H1 (cell line): ENCODE measurements at regions not wholly inside any gene's neighbourhood (a gene's known extent, or its start where the extent isn't known, plus 50 kb on each side); places are given as distances from the start of the nearest gene placed in this dataset.

ENCODE experiments used
- CBX8 ChIP-seq: fragments of 300-800, 300-1000 bp; sonication (generic); IDR thresholded peaks from 2 replicates; pipeline ENCODE4 v1.7.1; 2016; ENCODE audit warnings: low read depth, low read length, borderline replicate concordance
- EGR1 ChIP-seq: IDR thresholded peaks from 2 replicates; pipeline ENCODE4 v1.6.1; 2011; ENCODE audit warnings: low read depth, low read length, borderline replicate concordance
- EP300 ChIP-seq, 2 experiments: IDR thresholded peaks; 1 replicate in 1 of 2; 2 replicates in 1 of 2; pipeline ENCODE4 v1.6.1; 2011 to 2012; ENCODE audit warnings: low read depth in 2 of 2, low read length in 2 of 2, mild to moderate bottlenecking in 2 of 2, borderline replicate concordance in 1 of 2, inconsistent platforms in 1 of 2, moderate library complexity in 1 of 2
- JUND ChIP-seq: IDR thresholded peaks from 2 replicates; pipeline ENCODE4 v1.6.1; 2011; ENCODE audit warnings: mild to moderate bottlenecking, improper control_type of control experiment, low read length
- POLR2AphosphoS5 ChIP-seq: IDR thresholded peaks from 2 replicates; pipeline ENCODE4 v1.6.1; 2011; ENCODE audit warnings: low read depth, low read length
- RAD21 ChIP-seq, 2 experiments: IDR thresholded peaks in 1 of 2; conservative IDR thresholded peaks in 1 of 2; 2 replicates each; pipeline ENCODE4 v1.6.1; 2011; ENCODE audit warnings: low read depth in 2 of 2, low read length in 2 of 2, improper control_type of control experiment in 1 of 2, inconsistent platforms in 1 of 2, mild to moderate bottlenecking in 1 of 2, moderate library complexity in 1 of 2
- RBBP5 ChIP-seq: IDR thresholded peaks from 2 replicates; pipeline ENCODE4 v1.7.1; 2012; ENCODE audit warnings: low read depth, mild to moderate bottlenecking, inconsistent platforms, low read length, moderate library complexity, borderline replicate concordance
- RNF2 ChIP-seq: fragments of 200-900, 300-1000 bp; sonication (generic); IDR thresholded peaks from 2 replicates; pipeline ENCODE4 v1.7.1; 2016; ENCODE audit warnings: borderline replicate concordance, low read depth, mild to moderate bottlenecking, antibody characterized with exemption, low read length; ENCODE audit not compliant: poor library complexity, severe bottlenecking; ENCODE audit errors: missing control alignments
- YY1 ChIP-seq: IDR thresholded peaks from 2 replicates; pipeline ENCODE4 v1.6.1; 2011; ENCODE audit warnings: low read depth, mild to moderate bottlenecking, low read length
- TF ChIP-seq, protein P1 (sequence below), 3 experiments: IDR thresholded peaks; 1 replicate in 2 of 3; 2 replicates in 1 of 3; pipeline versions ENCODE4 v1.5.1 to v1.6.1; 2011; ENCODE audit warnings: low read length in 3 of 3, mild to moderate bottlenecking in 3 of 3, inconsistent platforms in 2 of 3, low read depth in 1 of 3, moderate library complexity in 1 of 3; ENCODE audit not compliant: insufficient read depth in 1 of 3; ENCODE audit errors: control extremely low read depth in 1 of 3
- TF ChIP-seq, protein P2 (sequence below): fragments of 300-600 bp; sonication (generic); IDR thresholded peaks from 2 replicates; pipeline ENCODE4 v1.7.1; 2012; ENCODE audit warnings: low read length, moderate library complexity, mild to moderate bottlenecking, inconsistent platforms; ENCODE audit not compliant: insufficient replicate concordance

DNA sequence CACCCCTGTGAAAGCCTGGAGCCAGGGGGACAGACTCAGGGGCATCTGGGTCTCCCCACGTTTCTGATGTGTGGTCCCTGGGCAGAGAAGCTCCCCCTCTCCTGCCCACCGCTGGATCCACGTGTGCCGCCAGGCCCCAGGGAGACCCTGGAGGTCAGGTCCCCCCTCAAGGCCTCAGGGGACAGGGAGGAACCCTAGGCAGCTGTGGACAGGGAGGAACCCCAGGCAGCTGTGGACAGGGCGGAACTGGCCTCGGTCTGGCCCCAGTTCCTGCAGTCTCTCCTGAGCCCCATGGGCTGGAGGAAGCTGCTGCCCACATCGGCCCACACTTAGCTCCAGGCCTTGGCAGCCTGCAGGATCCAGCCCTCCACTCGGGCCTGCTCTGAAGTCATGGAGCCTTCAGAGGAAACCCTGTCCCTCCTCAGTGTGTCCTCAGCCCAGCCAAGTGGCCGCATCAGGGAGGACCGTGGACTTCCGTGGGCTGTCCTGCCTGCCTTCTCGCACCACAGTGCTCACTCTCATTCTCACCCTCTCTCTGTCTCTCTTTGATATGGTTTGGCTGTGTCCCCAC, 127.7 kb downstream of the BRD1 start:
- TF ChIP-seq YY1: no peak
- TF ChIP-seq, protein P1, sequence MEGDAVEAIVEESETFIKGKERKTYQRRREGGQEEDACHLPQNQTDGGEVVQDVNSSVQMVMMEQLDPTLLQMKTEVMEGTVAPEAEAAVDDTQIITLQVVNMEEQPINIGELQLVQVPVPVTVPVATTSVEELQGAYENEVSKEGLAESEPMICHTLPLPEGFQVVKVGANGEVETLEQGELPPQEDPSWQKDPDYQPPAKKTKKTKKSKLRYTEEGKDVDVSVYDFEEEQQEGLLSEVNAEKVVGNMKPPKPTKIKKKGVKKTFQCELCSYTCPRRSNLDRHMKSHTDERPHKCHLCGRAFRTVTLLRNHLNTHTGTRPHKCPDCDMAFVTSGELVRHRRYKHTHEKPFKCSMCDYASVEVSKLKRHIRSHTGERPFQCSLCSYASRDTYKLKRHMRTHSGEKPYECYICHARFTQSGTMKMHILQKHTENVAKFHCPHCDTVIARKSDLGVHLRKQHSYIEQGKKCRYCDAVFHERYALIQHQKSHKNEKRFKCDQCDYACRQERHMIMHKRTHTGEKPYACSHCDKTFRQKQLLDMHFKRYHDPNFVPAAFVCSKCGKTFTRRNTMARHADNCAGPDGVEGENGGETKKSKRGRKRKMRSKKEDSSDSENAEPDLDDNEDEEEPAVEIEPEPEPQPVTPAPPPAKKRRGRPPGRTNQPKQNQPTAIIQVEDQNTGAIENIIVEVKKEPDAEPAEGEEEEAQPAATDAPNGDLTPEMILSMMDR (IDR thresholded peaks at IDR 0.05; ENCODE audit: control extremely low read depth in 1 of 3, insufficient read depth in 1 of 3, low read depth in 1 of 3, low read length in 3 of 3): no peak
- TF ChIP-seq JUND: no peak
- TF ChIP-seq, protein P2, sequence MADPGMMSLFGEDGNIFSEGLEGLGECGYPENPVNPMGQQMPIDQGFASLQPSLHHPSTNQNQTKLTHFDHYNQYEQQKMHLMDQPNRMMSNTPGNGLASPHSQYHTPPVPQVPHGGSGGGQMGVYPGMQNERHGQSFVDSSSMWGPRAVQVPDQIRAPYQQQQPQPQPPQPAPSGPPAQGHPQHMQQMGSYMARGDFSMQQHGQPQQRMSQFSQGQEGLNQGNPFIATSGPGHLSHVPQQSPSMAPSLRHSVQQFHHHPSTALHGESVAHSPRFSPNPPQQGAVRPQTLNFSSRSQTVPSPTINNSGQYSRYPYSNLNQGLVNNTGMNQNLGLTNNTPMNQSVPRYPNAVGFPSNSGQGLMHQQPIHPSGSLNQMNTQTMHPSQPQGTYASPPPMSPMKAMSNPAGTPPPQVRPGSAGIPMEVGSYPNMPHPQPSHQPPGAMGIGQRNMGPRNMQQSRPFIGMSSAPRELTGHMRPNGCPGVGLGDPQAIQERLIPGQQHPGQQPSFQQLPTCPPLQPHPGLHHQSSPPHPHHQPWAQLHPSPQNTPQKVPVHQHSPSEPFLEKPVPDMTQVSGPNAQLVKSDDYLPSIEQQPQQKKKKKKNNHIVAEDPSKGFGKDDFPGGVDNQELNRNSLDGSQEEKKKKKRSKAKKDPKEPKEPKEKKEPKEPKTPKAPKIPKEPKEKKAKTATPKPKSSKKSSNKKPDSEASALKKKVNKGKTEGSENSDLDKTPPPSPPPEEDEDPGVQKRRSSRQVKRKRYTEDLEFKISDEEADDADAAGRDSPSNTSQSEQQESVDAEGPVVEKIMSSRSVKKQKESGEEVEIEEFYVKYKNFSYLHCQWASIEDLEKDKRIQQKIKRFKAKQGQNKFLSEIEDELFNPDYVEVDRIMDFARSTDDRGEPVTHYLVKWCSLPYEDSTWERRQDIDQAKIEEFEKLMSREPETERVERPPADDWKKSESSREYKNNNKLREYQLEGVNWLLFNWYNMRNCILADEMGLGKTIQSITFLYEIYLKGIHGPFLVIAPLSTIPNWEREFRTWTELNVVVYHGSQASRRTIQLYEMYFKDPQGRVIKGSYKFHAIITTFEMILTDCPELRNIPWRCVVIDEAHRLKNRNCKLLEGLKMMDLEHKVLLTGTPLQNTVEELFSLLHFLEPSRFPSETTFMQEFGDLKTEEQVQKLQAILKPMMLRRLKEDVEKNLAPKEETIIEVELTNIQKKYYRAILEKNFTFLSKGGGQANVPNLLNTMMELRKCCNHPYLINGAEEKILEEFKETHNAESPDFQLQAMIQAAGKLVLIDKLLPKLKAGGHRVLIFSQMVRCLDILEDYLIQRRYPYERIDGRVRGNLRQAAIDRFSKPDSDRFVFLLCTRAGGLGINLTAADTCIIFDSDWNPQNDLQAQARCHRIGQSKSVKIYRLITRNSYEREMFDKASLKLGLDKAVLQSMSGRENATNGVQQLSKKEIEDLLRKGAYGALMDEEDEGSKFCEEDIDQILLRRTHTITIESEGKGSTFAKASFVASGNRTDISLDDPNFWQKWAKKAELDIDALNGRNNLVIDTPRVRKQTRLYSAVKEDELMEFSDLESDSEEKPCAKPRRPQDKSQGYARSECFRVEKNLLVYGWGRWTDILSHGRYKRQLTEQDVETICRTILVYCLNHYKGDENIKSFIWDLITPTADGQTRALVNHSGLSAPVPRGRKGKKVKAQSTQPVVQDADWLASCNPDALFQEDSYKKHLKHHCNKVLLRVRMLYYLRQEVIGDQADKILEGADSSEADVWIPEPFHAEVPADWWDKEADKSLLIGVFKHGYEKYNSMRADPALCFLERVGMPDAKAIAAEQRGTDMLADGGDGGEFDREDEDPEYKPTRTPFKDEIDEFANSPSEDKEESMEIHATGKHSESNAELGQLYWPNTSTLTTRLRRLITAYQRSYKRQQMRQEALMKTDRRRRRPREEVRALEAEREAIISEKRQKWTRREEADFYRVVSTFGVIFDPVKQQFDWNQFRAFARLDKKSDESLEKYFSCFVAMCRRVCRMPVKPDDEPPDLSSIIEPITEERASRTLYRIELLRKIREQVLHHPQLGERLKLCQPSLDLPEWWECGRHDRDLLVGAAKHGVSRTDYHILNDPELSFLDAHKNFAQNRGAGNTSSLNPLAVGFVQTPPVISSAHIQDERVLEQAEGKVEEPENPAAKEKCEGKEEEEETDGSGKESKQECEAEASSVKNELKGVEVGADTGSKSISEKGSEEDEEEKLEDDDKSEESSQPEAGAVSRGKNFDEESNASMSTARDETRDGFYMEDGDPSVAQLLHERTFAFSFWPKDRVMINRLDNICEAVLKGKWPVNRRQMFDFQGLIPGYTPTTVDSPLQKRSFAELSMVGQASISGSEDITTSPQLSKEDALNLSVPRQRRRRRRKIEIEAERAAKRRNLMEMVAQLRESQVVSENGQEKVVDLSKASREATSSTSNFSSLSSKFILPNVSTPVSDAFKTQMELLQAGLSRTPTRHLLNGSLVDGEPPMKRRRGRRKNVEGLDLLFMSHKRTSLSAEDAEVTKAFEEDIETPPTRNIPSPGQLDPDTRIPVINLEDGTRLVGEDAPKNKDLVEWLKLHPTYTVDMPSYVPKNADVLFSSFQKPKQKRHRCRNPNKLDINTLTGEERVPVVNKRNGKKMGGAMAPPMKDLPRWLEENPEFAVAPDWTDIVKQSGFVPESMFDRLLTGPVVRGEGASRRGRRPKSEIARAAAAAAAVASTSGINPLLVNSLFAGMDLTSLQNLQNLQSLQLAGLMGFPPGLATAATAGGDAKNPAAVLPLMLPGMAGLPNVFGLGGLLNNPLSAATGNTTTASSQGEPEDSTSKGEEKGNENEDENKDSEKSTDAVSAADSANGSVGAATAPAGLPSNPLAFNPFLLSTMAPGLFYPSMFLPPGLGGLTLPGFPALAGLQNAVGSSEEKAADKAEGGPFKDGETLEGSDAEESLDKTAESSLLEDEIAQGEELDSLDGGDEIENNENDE: no peak
- no peak for TF ChIP-seq RNF2
- TF ChIP-seq EGR1: no peak
- TF ChIP-seq RAD21 (IDR thresholded peaks at IDR 0.05 in 1 of 2, conservative IDR thresholded peaks at IDR 0.05 in 1 of 2; ENCODE audit: low read depth in 2 of 2, low read length in 2 of 2): no peak
- no peak for TF ChIP-seq RBBP5
- no peak for TF ChIP-seq CBX8
- TF ChIP-seq EP300 (IDR thresholded peaks at IDR 0.05; ENCODE audit: borderline replicate concordance in 1 of 2, low read depth in 2 of 2, low read length in 2 of 2): no peak
- TF ChIP-seq POLR2AphosphoS5: no peak
